Fibroblast of the aortic adventitia (primary cell): ENCODE measurements at regions not wholly inside any gene's neighbourhood (a gene's known extent, or its start where the extent isn't known, plus 50 kb on each side); places are given as distances from the start of the nearest gene placed in this dataset.

Experiments
- DNase-seq: peaks from one replicate; pipeline ENCODE4 v3.0.0-alpha.2; 2010; ENCODE audit warnings: low read depth
- H3K4me3 ChIP-seq: 2 replicates; pipeline ENCODE4 v1.5.1; 2011; ENCODE audit warnings: low read depth, mild to moderate bottlenecking, control low read depth, low read length, moderate library complexity
- CTCF ChIP-seq: IDR thresholded peaks from 2 replicates; pipeline ENCODE4 v1.5.1; 2011; ENCODE audit warnings: mild to moderate bottlenecking, low read length, control low read depth, inconsistent platforms; ENCODE audit not compliant: insufficient read depth

- TF ChIP-seq CTCF, result no peak
- H3K4me3 ChIP-seq, result no peak overlapping the region
- no peak for DNase-seq
Observed at GRCh38 chr3:68631850-68632545, 300.3 kb downstream of the TAFA4 start.

- no peak overlapping the region for H3K4me3 ChIP-seq
- TF ChIP-seq CTCF, result no peak
- no peak for DNase-seq
Observed at GRCh38 chr3:68620211-68620610, 312.1 kb downstream of the TAFA4 start.

- TF ChIP-seq CTCF, result no peak
- DNase-seq, result no peak
Observed at GRCh38 chr3:68614087-68614486, 318.3 kb downstream of the TAFA4 start.

GRCh38 chr3:68571321-68571720 is 361.0 kb downstream of the TAFA4 start:
- H3K4me3 ChIP-seq, result no peak overlapping the region
- no peak for TF ChIP-seq CTCF
- DNase-seq, result no peak

More at GRCh38 chr3:68614087-68614486, 318.3 kb downstream of the TAFA4 start:
- H3K4me3 ChIP-seq, result no peak overlapping the region

- DNase-seq, result no peak
- no peak overlapping the region for H3K4me3 ChIP-seq
- no peak for TF ChIP-seq CTCF
Observed at GRCh38 chr3:68560728-68561127, 371.6 kb downstream of the TAFA4 start.

- DNase-seq, result no peak
- no peak for TF ChIP-seq CTCF
- no peak overlapping the region for H3K4me3 ChIP-seq
Observed at GRCh38 chr3:68535782-68536181, 396.6 kb downstream of the TAFA4 start.

GRCh38 chr3:68523330-68523729 is 409.0 kb downstream of the TAFA4 start:
- no peak for DNase-seq
- no peak for TF ChIP-seq CTCF
- no peak overlapping the region for H3K4me3 ChIP-seq
